ENCODE measurements at regions not wholly inside any gene's neighbourhood (a gene's known extent, or its start where the extent isn't known, plus 50 kb on each side); places are given as distances from the start of the nearest gene placed in this dataset.

GRCh38 chr18:56462276-56462675 lies 176.1 kb downstream of the TXNL1 start:
- no peak for TF ChIP-seq CTCF (IDR thresholded peaks at IDR 0.05; ENCODE audit: insufficient read depth, low read length, poor library complexity, severe bottlenecking)
- no peak for TF ChIP-seq EZH2phosphoT487 (conservative IDR thresholded peaks at IDR 0.05; ENCODE audit: low read length)

Measured in SU-DHL-6 (cell line).